Loucy (cell line): ENCODE measurements at regions not wholly inside any gene's neighbourhood (a gene's known extent, or its start where the extent isn't known, plus 50 kb on each side); places are given as distances from the start of the nearest gene placed in this dataset.

Experiments used
- EZH2phosphoT487 ChIP-seq: fragments of 200-600 bp; IDR thresholded peaks from 2 replicates; pipeline ENCODE4 v1.6.1; 2018; ENCODE audit warnings: antibody characterized with exemption, mild to moderate bottlenecking, moderate library complexity, borderline replicate concordance
- TF ChIP-seq, protein P1 (sequence below): fragments of 200-600 bp; sonication (generic); conservative IDR thresholded peaks from 2 replicates; pipeline ENCODE4 v1.5.1; 2014; ENCODE audit warnings: mild to moderate bottlenecking, antibody characterized with exemption, low read length

DNA sequence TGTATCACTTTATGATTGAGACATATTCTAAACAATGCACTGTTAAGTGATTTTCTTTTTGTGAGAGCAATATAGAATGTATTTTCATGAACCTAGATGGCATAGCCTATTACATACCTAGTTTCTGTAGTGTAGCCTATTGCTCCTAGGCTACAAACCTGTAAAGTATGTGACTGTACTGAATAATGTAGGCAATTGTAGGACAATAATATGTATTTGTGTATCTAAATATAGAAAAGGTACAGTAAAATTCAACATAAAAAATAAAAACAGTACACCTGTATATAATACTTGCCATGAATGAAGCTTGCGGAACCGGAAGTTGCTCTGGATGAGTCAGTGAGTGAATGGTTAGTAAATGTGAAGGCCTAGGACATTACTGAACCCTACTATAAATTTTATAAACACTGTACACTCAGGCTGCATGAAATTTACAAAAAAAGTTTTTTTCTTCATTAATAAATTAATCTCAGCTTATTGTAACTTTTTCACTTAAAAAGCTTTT lies 106.7 kb downstream of the VSIG4 start:
- TF ChIP-seq, protein P1, sequence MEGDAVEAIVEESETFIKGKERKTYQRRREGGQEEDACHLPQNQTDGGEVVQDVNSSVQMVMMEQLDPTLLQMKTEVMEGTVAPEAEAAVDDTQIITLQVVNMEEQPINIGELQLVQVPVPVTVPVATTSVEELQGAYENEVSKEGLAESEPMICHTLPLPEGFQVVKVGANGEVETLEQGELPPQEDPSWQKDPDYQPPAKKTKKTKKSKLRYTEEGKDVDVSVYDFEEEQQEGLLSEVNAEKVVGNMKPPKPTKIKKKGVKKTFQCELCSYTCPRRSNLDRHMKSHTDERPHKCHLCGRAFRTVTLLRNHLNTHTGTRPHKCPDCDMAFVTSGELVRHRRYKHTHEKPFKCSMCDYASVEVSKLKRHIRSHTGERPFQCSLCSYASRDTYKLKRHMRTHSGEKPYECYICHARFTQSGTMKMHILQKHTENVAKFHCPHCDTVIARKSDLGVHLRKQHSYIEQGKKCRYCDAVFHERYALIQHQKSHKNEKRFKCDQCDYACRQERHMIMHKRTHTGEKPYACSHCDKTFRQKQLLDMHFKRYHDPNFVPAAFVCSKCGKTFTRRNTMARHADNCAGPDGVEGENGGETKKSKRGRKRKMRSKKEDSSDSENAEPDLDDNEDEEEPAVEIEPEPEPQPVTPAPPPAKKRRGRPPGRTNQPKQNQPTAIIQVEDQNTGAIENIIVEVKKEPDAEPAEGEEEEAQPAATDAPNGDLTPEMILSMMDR, result no peak
- TF ChIP-seq EZH2phosphoT487, result no peak
